IPS DF 19.7 (cell line): ENCODE measurements at regions not wholly inside any gene's neighbourhood (a gene's known extent, or its start where the extent isn't known, plus 50 kb on each side); places are given as distances from the start of the nearest gene placed in this dataset.

Experiments
- DNase-seq: peaks from one replicate; pipeline ENCODE4 v3.0.0-alpha.2; 2013; ENCODE audit warnings: low read depth, low spot score

GRCh38 chr7:24192691-24193090 lies 91.3 kb upstream of the NPY start:
- no peak for DNase-seq

- no peak for DNase-seq
Observed at GRCh38 chr7:24197852-24198251, 86.1 kb upstream of the NPY start.

- no peak for DNase-seq
Observed at GRCh38 chr7:24199978-24200377, 84.0 kb upstream of the NPY start.

- no peak for DNase-seq
Observed at GRCh38 chr7:24200407-24200966, 83.5 kb upstream of the NPY start.

GRCh38 chr7:24201226-24201625 lies 82.8 kb upstream of the NPY start:
- no peak for DNase-seq

- DNase-seq = no peak
Observed at GRCh38 chr7:24212073-24212472, 71.9 kb upstream of the NPY start.

GRCh38 chr7:24213311-24213710 lies 70.7 kb upstream of the NPY start:
- no peak for DNase-seq

- no peak for DNase-seq
Observed at GRCh38 chr7:24214670-24215069, 69.3 kb upstream of the NPY start.

- no peak for DNase-seq
Observed at GRCh38 chr7:24216576-24217125, 67.3 kb upstream of the NPY start.

GRCh38 chr7:24221500-24221899 lies 62.5 kb upstream of the NPY start:
- DNase-seq = no peak

- no peak for DNase-seq
Observed at GRCh38 chr7:24227068-24227467, 56.9 kb upstream of the NPY start.

GRCh38 chr7:24227603-24228359 lies 56.2 kb upstream of the NPY start:
- no peak for DNase-seq

GRCh38 chr7:24229481-24230226 lies 54.3 kb upstream of the NPY start:
- DNase-seq = no peak

- DNase-seq = no peak
Observed at GRCh38 chr7:24231493-24231892, 52.5 kb upstream of the NPY start.

- DNase-seq = no peak
Observed at GRCh38 chr7:24233386-24233785, 50.6 kb upstream of the NPY start.
